Body of pancreas (tissue), 4 donors: ENCODE measurements at regions not wholly inside any gene's neighbourhood (a gene's known extent, or its start where the extent isn't known, plus 50 kb on each side); places are given as distances from the start of the nearest gene placed in this dataset.
A peak's percentile ranks its signal among the peaks of the same experiment; 100 is the strongest.
"Not testable (repeated sequence)": the region's sequence is repeated elsewhere in the genome, so short reads cannot be mapped to it uniquely, and the experiment has no call there.

Source experiments
- ATAC-seq: fragments of 150-250 bp; one replicate; pipeline ENCODE4 v1.9.1; 2016
- DNase-seq, 4 donors: peaks; one replicate each; pipeline ENCODE4 v3.0.0-alpha.2; 2019
- H3K27ac ChIP-seq, 4 donors: fragments of 200-600 bp; sonication (generic); 1 replicate in 3 of 4; 2 replicates in 1 of 4; pipeline versions ENCODE4 v1.5.1 to v1.6.1; 2016 to 2019; ENCODE audit warnings: mild to moderate bottlenecking in 1 of 4, mixed read lengths in 1 of 4, moderate library complexity in 1 of 4
- H3K27me3 ChIP-seq, 2 donors: fragments of 200-600 bp; sonication (generic); one replicate each; pipeline ENCODE4 v1.6.0; 2016; ENCODE audit warnings: mild to moderate bottlenecking in 1 of 2
- H3K36me3 ChIP-seq, 2 donors: fragments of 200-600 bp; sonication (generic); replicated peaks in 1 of 2; 2 replicates each; pipeline ENCODE4 v1.5.1; 2016; ENCODE audit warnings: low read depth in 2 of 2; ENCODE audit not compliant: insufficient read depth in 1 of 2
- H3K4me1 ChIP-seq: fragments of 200-600 bp; sonication (generic); one replicate; pipeline ENCODE4 v1.6.0; 2016
- H3K4me3 ChIP-seq, 2 donors: fragments of 200-600 bp; sonication (generic); 1 replicate in 1 of 2; 2 replicates in 1 of 2; pipeline ENCODE4 v1.5.1; 2016 to 2019
- H3K9me3 ChIP-seq, 3 donors: fragments of 200-600 bp; sonication (generic); 1 replicate in 2 of 3; 2 replicates in 1 of 3; pipeline ENCODE4 v1.5.1; 2016
- POLR2A ChIP-seq, 3 donors: fragments of 450-650 bp; IDR thresholded peaks; one replicate each; pipeline ENCODE4 v1.6.1; 2016; ENCODE audit warnings: antibody characterized with exemption in 3 of 3, mild to moderate bottlenecking in 2 of 3
- WGBS, 2 donors: methylation state at CpG; one replicate each; pipeline ENCODE4 v1.1.5; 2017; 5-methylcytosine and 5-hydroxymethylcytosine counted together
- intact Hi-C: fragments of 100-400 bp; cut with DNase I; formaldehyde crosslinking; loops from one replicate; pipeline ENCODE4 v1.15.1; 2023
- TF ChIP-seq, protein P1 (sequence below), 7 experiments: fragments of 450-650 bp in 4 of 7; fragments of 200-600 bp in 3 of 7; sonication (generic) in 3 of 7; IDR thresholded peaks; one replicate each; pipeline ENCODE4 v1.5.1; 2016 to 2019; ENCODE audit warnings: antibody characterized with exemption in 7 of 7

- H3K4me3 ChIP-seq, result no peak overlapping the region
- peak in 2 of 4 donors; percentile 7 to 17 for DNase-seq
- no peak for TF ChIP-seq POLR2A (IDR thresholded peaks at IDR 0.05)
- TF ChIP-seq, protein P1, sequence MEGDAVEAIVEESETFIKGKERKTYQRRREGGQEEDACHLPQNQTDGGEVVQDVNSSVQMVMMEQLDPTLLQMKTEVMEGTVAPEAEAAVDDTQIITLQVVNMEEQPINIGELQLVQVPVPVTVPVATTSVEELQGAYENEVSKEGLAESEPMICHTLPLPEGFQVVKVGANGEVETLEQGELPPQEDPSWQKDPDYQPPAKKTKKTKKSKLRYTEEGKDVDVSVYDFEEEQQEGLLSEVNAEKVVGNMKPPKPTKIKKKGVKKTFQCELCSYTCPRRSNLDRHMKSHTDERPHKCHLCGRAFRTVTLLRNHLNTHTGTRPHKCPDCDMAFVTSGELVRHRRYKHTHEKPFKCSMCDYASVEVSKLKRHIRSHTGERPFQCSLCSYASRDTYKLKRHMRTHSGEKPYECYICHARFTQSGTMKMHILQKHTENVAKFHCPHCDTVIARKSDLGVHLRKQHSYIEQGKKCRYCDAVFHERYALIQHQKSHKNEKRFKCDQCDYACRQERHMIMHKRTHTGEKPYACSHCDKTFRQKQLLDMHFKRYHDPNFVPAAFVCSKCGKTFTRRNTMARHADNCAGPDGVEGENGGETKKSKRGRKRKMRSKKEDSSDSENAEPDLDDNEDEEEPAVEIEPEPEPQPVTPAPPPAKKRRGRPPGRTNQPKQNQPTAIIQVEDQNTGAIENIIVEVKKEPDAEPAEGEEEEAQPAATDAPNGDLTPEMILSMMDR (IDR thresholded peaks at IDR 0.05), result no peak
- intact Hi-C loops, result no loop called here
- H3K36me3 ChIP-seq, result no peaks in the 10 kb centered on the region
- H3K27me3 ChIP-seq, result no peaks in the 10 kb centered on the region
- H3K9me3 ChIP-seq, result no peaks in the 10 kb centered on the region
- ATAC-seq, result peak; percentile 18
- no peak overlapping the region for H3K27ac ChIP-seq
- 56 to 69% methylated on average over 5 of the region's 5 CpGs for WGBS, 2 donors
- no peaks in the 10 kb centered on the region for H3K4me1 ChIP-seq
Observed at GRCh38 chr9:108033976-108034964, 544.7 kb upstream of the KLF4 start.

DNA sequence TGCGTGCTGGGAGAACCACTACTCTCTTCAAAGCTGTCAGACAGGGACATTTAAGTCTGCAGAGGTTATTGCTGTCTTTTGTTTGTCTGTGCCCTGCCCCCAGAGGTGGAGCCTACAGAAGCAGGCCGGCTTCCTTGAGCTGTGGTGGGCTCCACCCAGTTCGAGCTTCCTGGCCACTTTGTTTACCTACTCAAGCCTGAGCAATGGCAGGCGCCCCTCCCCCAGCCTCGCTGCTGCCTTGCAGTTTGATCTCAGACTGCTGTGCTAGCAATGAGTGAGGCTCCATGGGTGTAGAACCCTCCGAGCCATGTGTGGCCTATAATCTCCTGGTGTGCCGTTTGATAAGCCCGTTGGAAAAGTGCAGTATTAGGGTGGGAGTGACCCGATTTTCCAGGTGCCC lies 542.5 kb upstream of the KLF4 start:
- intact Hi-C loops, H3K4me1 ChIP-seq, H3K9me3 ChIP-seq, H3K27me3 ChIP-seq, H3K27ac ChIP-seq, H3K36me3 ChIP-seq, ATAC-seq, H3K4me3 ChIP-seq, DNase-seq: not testable (repeated sequence)
- 79 to 82% methylated on average over 4 to 9 of the region's 9 CpGs for WGBS, 2 donors

DNA sequence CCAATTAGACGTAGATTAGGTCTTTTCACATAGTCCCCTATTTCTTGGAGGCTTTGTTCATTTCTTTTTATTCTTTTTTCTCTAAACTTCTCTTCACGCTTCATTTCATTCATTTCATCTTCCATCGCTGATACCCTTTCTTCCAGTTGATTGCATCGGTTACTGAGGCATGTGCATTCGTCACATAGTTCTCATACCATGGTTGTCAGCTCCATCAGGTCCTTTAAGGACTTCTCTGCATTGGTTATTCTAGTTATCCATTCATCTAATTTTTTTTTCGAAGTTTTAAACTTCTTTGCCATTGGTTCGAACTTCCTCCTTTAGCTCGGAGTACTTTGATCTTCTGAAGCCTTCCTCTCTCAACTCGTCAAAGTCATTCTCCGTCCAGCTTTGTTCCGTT lies 541.7 kb upstream of the KLF4 start:
- H3K36me3 ChIP-seq, H3K27ac ChIP-seq, intact Hi-C loops, H3K9me3 ChIP-seq, H3K4me3 ChIP-seq, H3K4me1 ChIP-seq, ATAC-seq, DNase-seq, H3K27me3 ChIP-seq: not testable (repeated sequence)
- 84 to 88% methylated on average over 11 of the region's 11 CpGs for WGBS, 2 donors

GRCh38 chr9:108026718-108027117 lies 537.1 kb upstream of the KLF4 start:
- ATAC-seq, H3K36me3 ChIP-seq, H3K4me1 ChIP-seq, H3K9me3 ChIP-seq, H3K4me3 ChIP-seq, DNase-seq, intact Hi-C loops, H3K27ac ChIP-seq, H3K27me3 ChIP-seq: not testable (repeated sequence)
- 89 to 99% methylated on average over 4 of the region's 4 CpGs for WGBS, 2 donors

DNA sequence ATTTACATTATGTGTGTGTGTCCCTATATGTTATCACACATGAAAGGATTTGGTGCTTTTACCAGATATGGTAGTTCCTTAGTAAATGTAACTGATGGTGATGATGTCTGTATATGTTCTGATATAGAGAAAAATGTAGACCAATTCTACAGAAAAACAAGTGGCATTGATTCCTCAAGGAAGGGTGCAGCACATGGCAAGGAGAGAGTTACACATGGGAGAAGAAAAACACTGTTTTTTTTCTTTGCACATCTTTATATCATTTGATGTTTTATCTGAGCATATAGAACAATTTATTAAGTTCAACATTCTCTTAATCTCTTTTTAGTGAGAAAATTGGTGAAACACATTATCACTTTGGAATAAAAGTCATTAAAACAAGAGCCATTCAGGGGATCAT lies 535.0 kb upstream of the KLF4 start:
- no peaks in the 10 kb centered on the region for H3K4me1 ChIP-seq
- H3K27ac ChIP-seq, result no peak overlapping the region
- DNase-seq (no peak), ATAC-seq (no peak)
- no peaks in the 10 kb centered on the region for H3K27me3 ChIP-seq
- intact Hi-C loops, result no loop called here
- H3K4me3 ChIP-seq, result no peak overlapping the region
- no peaks in the 10 kb centered on the region for H3K36me3 ChIP-seq
- TF ChIP-seq, protein P1 (IDR thresholded peaks at IDR 0.05), result no peak
- no peak for TF ChIP-seq POLR2A (IDR thresholded peaks at IDR 0.05)
- H3K9me3 ChIP-seq, result no peaks in the 10 kb centered on the region

- TF ChIP-seq, protein P1 (IDR thresholded peaks at IDR 0.05), result no peak
- no peak for TF ChIP-seq POLR2A (IDR thresholded peaks at IDR 0.05)
- DNase-seq, result no peak
- no peak for ATAC-seq
- no peaks in the 10 kb centered on the region for H3K4me1 ChIP-seq
- no peak overlapping the region for H3K27ac ChIP-seq
- intact Hi-C loops, result no loop called here
- H3K4me3 ChIP-seq, result no peak overlapping the region
- 53 to 74% methylated on average over 4 of the region's 4 CpGs for whole genome bisulfite sequencing, 2 donors
- H3K9me3 ChIP-seq, result no peaks in the 10 kb centered on the region
- H3K27me3 ChIP-seq, result no peaks in the 10 kb centered on the region
- H3K36me3 ChIP-seq, result no peaks in the 10 kb centered on the region
Observed at GRCh38 chr9:108022246-108022935, 532.8 kb upstream of the KLF4 start.
